ENCODE measurements at regions not wholly inside any gene's neighbourhood (a gene's known extent, or its start where the extent isn't known, plus 50 kb on each side); places are given as distances from the start of the nearest gene placed in this dataset.

GRCh38 chr10:110382695-110383094 is 78.0 kb upstream of the SMNDC1 start:
- no peaks in the 10 kb centered on the region for H3K9me3 ChIP-seq
- H3K27me3 ChIP-seq (ENCODE audit: insufficient read depth): no peaks in the 10 kb centered on the region
- H3K4me1 ChIP-seq (ENCODE audit: control insufficient read depth in 1 of 2, insufficient read depth in 2 of 2, low read depth in 1 of 2, low read length in 1 of 2): peaks cover 0 to under 1% of the 10 kb centered on the region in 2 experiments; a peak in 1 of 4 replicates
- H3K27ac ChIP-seq (ENCODE audit: low read depth in 2 of 2, low read length in 1 of 2): no peak overlapping the region
- no peaks in the 10 kb centered on the region for H4K20me1 ChIP-seq (ENCODE audit: insufficient read depth)
- TF ChIP-seq REST (IDR thresholded peaks at IDR 0.05; ENCODE audit: low read depth, low read length): no peak
- TF ChIP-seq RFX5 (IDR thresholded peaks at IDR 0.05; ENCODE audit: low read length): no peak
- TF ChIP-seq, protein P1, sequence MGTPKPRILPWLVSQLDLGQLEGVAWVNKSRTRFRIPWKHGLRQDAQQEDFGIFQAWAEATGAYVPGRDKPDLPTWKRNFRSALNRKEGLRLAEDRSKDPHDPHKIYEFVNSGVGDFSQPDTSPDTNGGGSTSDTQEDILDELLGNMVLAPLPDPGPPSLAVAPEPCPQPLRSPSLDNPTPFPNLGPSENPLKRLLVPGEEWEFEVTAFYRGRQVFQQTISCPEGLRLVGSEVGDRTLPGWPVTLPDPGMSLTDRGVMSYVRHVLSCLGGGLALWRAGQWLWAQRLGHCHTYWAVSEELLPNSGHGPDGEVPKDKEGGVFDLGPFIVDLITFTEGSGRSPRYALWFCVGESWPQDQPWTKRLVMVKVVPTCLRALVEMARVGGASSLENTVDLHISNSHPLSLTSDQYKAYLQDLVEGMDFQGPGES (IDR thresholded peaks at IDR 0.05; ENCODE audit: low read depth, low read length): no peak
- TF ChIP-seq MEF2A (IDR thresholded peaks at IDR 0.05; ENCODE audit: borderline replicate concordance, low read depth): no peak
- TF ChIP-seq TAF1 (IDR thresholded peaks at IDR 0.05; ENCODE audit: borderline replicate concordance, low read depth, low read length): no peak
- no peak for TF ChIP-seq ELF1 (IDR thresholded peaks at IDR 0.05)
- TF ChIP-seq TEAD4 (IDR thresholded peaks at IDR 0.05; ENCODE audit: borderline replicate concordance, insufficient read depth): no peak
- TF ChIP-seq SIN3A (IDR thresholded peaks at IDR 0.05; ENCODE audit: borderline replicate concordance, low read depth, low read length): no peak
- DNase-seq: no peak
- no peak overlapping the region for H2AFZ ChIP-seq (ENCODE audit: low read depth)
- no peaks in the 10 kb centered on the region for H3K36me3 ChIP-seq (replicated peaks in 1 of 2; ENCODE audit: control insufficient read depth in 1 of 2, insufficient read depth in 2 of 2, low read length in 1 of 2)
- ChIA-PET POLR2A (no interaction called here), CTCF (interaction anchor here (1.2 to 2.0 kb wide), 2 partner anchors 16 to 36 kb away, joined by 3 to 5 read pairs; no protein-coding TSS in a partner anchor)
- no peaks in the 10 kb centered on the region for H3F3A ChIP-seq (replicated peaks; ENCODE audit: insufficient read depth)
- WGBS (ENCODE audit: low lambda C conversion rate): 88% methylated on average over 5 of the region's 5 CpGs
- no peak overlapping the region for H3K4me3 ChIP-seq (ENCODE audit: low read depth in 2 of 2, low read length in 1 of 2)
- H3K9me2 ChIP-seq: no peaks in the 10 kb centered on the region
- H3K4me2 ChIP-seq: no peak overlapping the region
- H3K79me2 ChIP-seq (ENCODE audit: insufficient read depth): no peaks in the 10 kb centered on the region
- H3K9ac ChIP-seq: no peak overlapping the region

DNA sequence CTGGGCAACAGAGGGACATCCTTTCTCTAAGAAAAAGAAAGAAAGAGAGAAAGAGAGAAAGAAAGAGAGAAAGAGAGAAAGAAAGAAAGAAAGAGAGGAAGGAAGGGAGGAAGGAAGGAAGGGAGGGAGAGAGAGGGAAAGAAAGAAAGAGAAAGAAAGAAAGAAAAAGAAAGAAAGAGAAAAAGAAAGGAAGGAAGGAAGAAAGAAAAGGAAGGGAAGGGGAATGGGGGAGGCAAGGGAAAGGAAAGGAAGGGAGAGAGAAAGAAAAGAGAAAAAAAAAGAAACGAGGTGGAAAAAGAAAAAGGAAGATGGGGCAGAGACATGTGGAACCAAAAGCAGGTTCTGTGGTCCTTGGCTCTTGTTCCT is 82.9 kb upstream of the SMNDC1 start:
- Histone ChIP-seq H3F3A (replicated peaks; ENCODE audit: insufficient read depth) (no peaks in the 10 kb centered on the region), H3K9me2 (no peaks in the 10 kb centered on the region), H3K27me3 (ENCODE audit: insufficient read depth) (no peaks in the 10 kb centered on the region), H3K27ac (ENCODE audit: low read depth in 2 of 2, low read length in 1 of 2) (no peak overlapping the region), H4K20me1 (ENCODE audit: insufficient read depth) (no peaks in the 10 kb centered on the region), H3K36me3 (replicated peaks in 1 of 2; ENCODE audit: control insufficient read depth in 1 of 2, insufficient read depth in 2 of 2, low read length in 1 of 2) (no peaks in the 10 kb centered on the region), H2AFZ (ENCODE audit: low read depth) (no peak overlapping the region), H3K4me1 (ENCODE audit: control insufficient read depth in 1 of 2, insufficient read depth in 2 of 2, low read depth in 1 of 2, low read length in 1 of 2) (no peaks in the 10 kb centered on the region; a peak in 1 of 4 replicates), H3K9me3 (no peaks in the 10 kb centered on the region), H3K79me2 (ENCODE audit: insufficient read depth) (no peaks in the 10 kb centered on the region), H3K4me3 (ENCODE audit: low read depth in 2 of 2, low read length in 1 of 2) (no peak overlapping the region), H3K4me2 (no peak overlapping the region), H3K9ac (no peak overlapping the region)
- CTCF ChIA-PET: no interaction called here
- DNase-seq: no peak
- TF ChIP-seq NFIC (IDR thresholded peaks at IDR 0.05; ENCODE audit: borderline replicate concordance) (no peak), EZH2phosphoT487 (IDR thresholded peaks at IDR 0.05; ENCODE audit: borderline replicate concordance, low read depth) (no peak), ELF1 (IDR thresholded peaks at IDR 0.05) (no peak), USF2 (IDR thresholded peaks at IDR 0.05; ENCODE audit: borderline replicate concordance, low read depth, low read length) (no peak), TCF12 (IDR thresholded peaks at IDR 0.05) (no peak), JUND (IDR thresholded peaks at IDR 0.05) (no peak), NRF1 (IDR thresholded peaks at IDR 0.05; ENCODE audit: low read depth, low read length) (no peak), ZBTB33 (IDR thresholded peaks at IDR 0.05; ENCODE audit: borderline replicate concordance, low read depth) (no peak), GABPA (IDR thresholded peaks at IDR 0.05; ENCODE audit: low read depth) (no peak), RFX5 (IDR thresholded peaks at IDR 0.05; ENCODE audit: low read length) (no peak), POLR2AphosphoS5 (IDR thresholded peaks at IDR 0.05; ENCODE audit: low read depth, low read length) (no peak), FOXJ3 (CRISPR knock-in tag; IDR thresholded peaks at IDR 0.05) (no peak), YY1 (IDR thresholded peaks at IDR 0.05; ENCODE audit: low read depth) (no peak), FOSL2 (IDR thresholded peaks at IDR 0.05; ENCODE audit: borderline replicate concordance, low read depth) (no peak), RXRA (IDR thresholded peaks at IDR 0.05; ENCODE audit: borderline replicate concordance, low read depth) (no peak), SIN3A (IDR thresholded peaks at IDR 0.05; ENCODE audit: borderline replicate concordance, low read depth, low read length) (no peak)
- TF ChIP-seq, protein P2, sequence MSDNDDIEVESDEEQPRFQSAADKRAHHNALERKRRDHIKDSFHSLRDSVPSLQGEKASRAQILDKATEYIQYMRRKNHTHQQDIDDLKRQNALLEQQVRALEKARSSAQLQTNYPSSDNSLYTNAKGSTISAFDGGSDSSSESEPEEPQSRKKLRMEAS (IDR thresholded peaks at IDR 0.05; ENCODE audit: low read depth): no peak
- 67% methylated on average over 1 of the region's 1 CpG for WGBS (ENCODE audit: low lambda C conversion rate)
- POLR2A ChIA-PET: no interaction called here
